MG63 (cell line): ENCODE measurements at regions not wholly inside any gene's neighbourhood (a gene's known extent, or its start where the extent isn't known, plus 50 kb on each side); places are given as distances from the start of the nearest gene placed in this dataset.
"Not testable (repeated sequence)": the region's sequence is repeated elsewhere in the genome, so short reads cannot be mapped to it uniquely, and the experiment has no call there.

ENCODE experiments used
- DNase-seq: peaks from one replicate; pipeline ENCODE4 v3.0.0-alpha.2; 2020
- H3K27me3 ChIP-seq: fragments of 250-450 bp; sonication (Bioruptor Pico); 2 replicates; pipeline ENCODE4 v1.5.1; 2020; ENCODE audit warnings: mild to moderate bottlenecking, moderate library complexity
- H3K36me3 ChIP-seq: fragments of 250-450 bp; sonication (Bioruptor Pico); 2 replicates; pipeline ENCODE4 v1.5.1; 2020; ENCODE audit warnings: mild to moderate bottlenecking, moderate library complexity
- H3K4me3 ChIP-seq: fragments of 250-450 bp; sonication (Bioruptor Pico); 2 replicates; pipeline ENCODE4 v1.5.1; 2020; ENCODE audit warnings: mild to moderate bottlenecking, moderate library complexity
- H3K9me3 ChIP-seq: fragments of 250-450 bp; sonication (Bioruptor Pico); 2 replicates; pipeline ENCODE4 v1.5.1; 2020; ENCODE audit warnings: mild to moderate bottlenecking, moderate library complexity

GRCh38 chr4:78660559-78660958 is 109.0 kb downstream of the ANXA3 start:
- no peak for DNase-seq

GRCh38 chr4:78661086-78661690 is 109.6 kb downstream of the ANXA3 start:
- H3K9me3 ChIP-seq: no peaks in the 10 kb centered on the region
- no peak for DNase-seq
- no peaks in the 10 kb centered on the region for H3K36me3 ChIP-seq
- H3K4me3 ChIP-seq: no peak overlapping the region
- no peaks in the 10 kb centered on the region for H3K27me3 ChIP-seq

More at GRCh38 chr4:78660559-78660958, 109.0 kb downstream of the ANXA3 start:
- H3K27me3 ChIP-seq: no peaks in the 10 kb centered on the region
- no peaks in the 10 kb centered on the region for H3K36me3 ChIP-seq
- H3K4me3 ChIP-seq: no peak overlapping the region
- H3K9me3 ChIP-seq: no peaks in the 10 kb centered on the region

DNA sequence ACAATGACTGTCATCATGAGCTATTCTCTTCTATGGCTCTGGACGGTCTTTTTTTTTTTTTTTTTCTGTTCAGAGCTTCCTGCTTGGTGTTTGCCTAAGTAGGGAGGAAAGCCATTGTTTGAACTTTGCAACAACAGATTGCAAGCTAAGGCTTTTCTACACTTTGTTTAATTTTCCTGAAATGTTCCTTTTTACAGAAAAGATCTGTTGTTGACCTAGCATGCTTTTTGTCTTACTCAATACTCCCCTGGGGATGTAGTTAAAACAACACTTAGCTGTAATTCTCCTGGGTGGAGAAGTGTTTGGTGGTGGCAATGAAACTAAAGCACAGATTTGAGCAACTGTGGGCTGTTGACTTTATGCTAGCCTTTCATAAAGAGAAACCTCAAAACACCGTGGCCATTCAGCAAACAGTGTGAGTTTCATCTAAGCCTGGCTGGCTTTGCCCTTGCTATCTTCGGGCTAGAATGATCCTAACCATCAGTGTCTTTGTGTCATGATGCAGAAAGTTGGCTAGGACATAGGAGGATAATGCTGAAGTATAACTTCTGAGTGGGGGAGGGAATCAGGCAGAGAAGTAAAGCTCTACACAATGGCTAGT is 110.5 kb downstream of the ANXA3 start:
- Histone ChIP-seq H3K4me3 (no peak overlapping the region), H3K27me3 (no peaks in the 10 kb centered on the region), H3K9me3 (no peaks in the 10 kb centered on the region), H3K36me3 (no peaks in the 10 kb centered on the region)
- no peak for DNase-seq

DNA sequence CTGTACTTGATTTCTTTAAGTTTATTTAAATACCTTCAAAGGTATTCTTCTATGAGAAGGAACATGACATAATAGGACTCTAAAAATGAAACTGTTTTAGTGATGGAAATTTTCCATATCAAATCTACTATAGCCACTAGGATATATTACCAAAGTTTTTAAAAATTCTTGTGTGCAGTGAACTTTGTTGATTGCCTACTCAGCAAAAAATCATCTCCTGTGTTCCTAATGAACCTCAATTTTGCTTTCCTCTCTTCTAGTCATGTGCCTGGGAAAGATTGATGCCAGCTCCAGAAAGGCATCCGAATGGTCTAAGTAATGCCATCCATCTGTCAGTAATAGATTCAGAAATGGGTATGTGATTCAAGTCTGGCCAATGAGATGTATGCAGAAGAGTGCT is 111.1 kb downstream of the ANXA3 start:
- DNase-seq: no peak
- no peaks in the 10 kb centered on the region for H3K36me3 ChIP-seq
- H3K9me3 ChIP-seq: no peaks in the 10 kb centered on the region
- H3K27me3 ChIP-seq: no peaks in the 10 kb centered on the region
- no peak overlapping the region for H3K4me3 ChIP-seq

DNA sequence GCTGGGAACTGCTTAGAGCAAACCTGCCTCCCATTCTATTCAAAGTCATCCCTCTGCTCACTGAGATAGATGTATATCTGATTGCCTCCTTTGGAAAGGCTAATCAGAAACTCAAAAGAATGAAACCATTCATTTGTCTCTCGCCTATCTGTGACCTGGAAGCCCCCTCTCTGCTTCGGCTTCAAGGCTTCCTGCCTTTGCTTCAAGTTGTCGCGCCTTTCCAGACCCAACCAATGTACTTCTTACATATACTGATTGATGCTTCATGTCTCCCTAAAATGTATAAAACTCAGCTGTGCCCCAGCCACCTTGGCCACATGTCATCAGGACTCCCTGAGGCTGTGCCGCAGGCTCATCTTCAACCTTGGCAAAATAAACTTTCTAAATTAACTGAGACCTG is 111.9 kb upstream of the BMP2K start:
- H3K36me3 ChIP-seq, H3K9me3 ChIP-seq, DNase-seq, H3K27me3 ChIP-seq, H3K4me3 ChIP-seq: not testable (repeated sequence)

GRCh38 chr4:78665216-78665770 is 110.9 kb upstream of the BMP2K start:
- Histone ChIP-seq H3K36me3 (no peaks in the 10 kb centered on the region), H3K27me3 (no peaks in the 10 kb centered on the region), H3K9me3 (no peaks in the 10 kb centered on the region), H3K4me3 (no peak overlapping the region)
- no peak for DNase-seq

GRCh38 chr4:78666830-78667258 is 109.3 kb upstream of the BMP2K start:
- H3K27me3 ChIP-seq: no peaks in the 10 kb centered on the region
- no peaks in the 10 kb centered on the region for H3K36me3 ChIP-seq
- no peak for DNase-seq
- H3K4me3 ChIP-seq: no peak overlapping the region
- H3K9me3 ChIP-seq: no peaks in the 10 kb centered on the region

DNA sequence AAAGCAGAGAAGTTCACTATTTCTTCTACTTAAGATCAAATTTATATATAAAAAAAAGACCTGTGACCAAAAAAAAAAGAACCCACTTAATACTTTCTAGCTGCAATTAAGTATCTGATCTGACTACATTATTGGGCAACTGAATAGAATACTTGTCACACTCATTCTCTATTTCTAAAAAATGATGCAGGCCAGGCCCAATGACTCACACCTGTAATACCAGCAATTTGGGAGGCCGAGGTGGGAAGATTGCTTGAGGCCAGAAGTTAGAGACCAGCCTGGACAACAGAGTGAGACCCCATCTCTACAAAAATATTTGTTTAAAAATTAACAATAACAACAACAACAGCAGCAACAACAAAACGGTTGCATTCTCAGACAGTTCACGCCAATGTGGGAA is 108.8 kb upstream of the BMP2K start:
- no peaks in the 10 kb centered on the region for H3K36me3 ChIP-seq
- no peaks in the 10 kb centered on the region for H3K9me3 ChIP-seq
- no peak for DNase-seq
- H3K4me3 ChIP-seq: no peak overlapping the region
- no peaks in the 10 kb centered on the region for H3K27me3 ChIP-seq

- no peak for DNase-seq
- H3K4me3 ChIP-seq: no peak overlapping the region
- no peaks in the 10 kb centered on the region for H3K27me3 ChIP-seq
Observed at GRCh38 chr4:78667764-78668163, 108.4 kb upstream of the BMP2K start.

DNA sequence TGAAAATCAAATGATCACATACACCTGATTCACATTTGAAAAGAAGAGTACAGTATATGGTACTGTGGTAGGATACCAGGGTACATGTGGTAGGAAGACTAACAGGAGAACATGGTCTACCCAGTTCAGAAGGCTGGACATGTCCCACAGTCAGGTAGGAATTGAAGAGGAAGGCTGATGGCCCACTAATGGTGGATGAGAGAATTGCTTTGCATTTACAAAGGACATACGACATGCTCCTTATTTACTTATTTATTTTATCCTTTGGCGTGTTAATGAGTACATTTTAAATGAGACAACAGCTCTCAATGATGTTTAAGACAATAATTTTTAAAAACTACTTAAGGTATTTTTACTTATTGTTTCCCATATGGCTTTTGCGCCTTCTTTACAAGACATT is 106.7 kb upstream of the BMP2K start:
- Histone ChIP-seq H3K27me3 (no peaks in the 10 kb centered on the region), H3K4me3 (no peak overlapping the region), H3K36me3 (no peaks in the 10 kb centered on the region), H3K9me3 (no peaks in the 10 kb centered on the region)
- DNase-seq: no peak

More at GRCh38 chr4:78667764-78668163, 108.4 kb upstream of the BMP2K start:
- H3K36me3 ChIP-seq: no peaks in the 10 kb centered on the region
- no peaks in the 10 kb centered on the region for H3K9me3 ChIP-seq

GRCh38 chr4:78671903-78672815 is 104.0 kb upstream of the BMP2K start:
- Histone ChIP-seq H3K36me3 (no peaks in the 10 kb centered on the region), H3K4me3 (no peak overlapping the region), H3K27me3 (no peaks in the 10 kb centered on the region), H3K9me3 (no peaks in the 10 kb centered on the region)
- DNase-seq: no peak

DNA sequence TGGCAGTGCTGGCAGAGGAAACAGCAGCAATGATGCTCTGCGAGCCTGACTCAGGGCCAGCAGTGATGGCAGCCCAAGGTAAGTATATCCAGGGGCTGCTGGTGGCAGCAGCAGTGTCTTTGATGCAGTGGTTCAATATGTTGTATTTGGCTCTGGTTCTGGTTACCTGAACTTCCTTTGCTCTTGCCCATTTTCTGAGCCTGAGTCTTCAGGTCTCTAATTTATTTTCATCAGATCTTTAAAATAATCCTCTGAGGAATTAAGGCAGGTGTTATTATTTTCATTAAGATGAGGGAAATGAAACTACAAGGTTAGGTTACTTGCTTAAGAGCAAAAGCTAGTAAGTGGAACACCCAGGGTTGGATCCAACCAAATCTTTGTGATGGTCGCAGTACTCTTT is 102.8 kb upstream of the BMP2K start:
- Histone ChIP-seq H3K36me3 (no peaks in the 10 kb centered on the region), H3K27me3 (no peaks in the 10 kb centered on the region)
- DNase-seq: no peak

GRCh38 chr4:78675325-78675724 is 100.8 kb upstream of the BMP2K start:
- DNase-seq: no peak
- Histone ChIP-seq H3K9me3 (no peaks in the 10 kb centered on the region), H3K27me3 (no peaks in the 10 kb centered on the region), H3K36me3 (no peaks in the 10 kb centered on the region), H3K4me3 (no peak overlapping the region)

More for the DNA sequence above, 102.8 kb upstream of the BMP2K start:
- no peaks in the 10 kb centered on the region for H3K9me3 ChIP-seq
- no peak overlapping the region for H3K4me3 ChIP-seq

DNA sequence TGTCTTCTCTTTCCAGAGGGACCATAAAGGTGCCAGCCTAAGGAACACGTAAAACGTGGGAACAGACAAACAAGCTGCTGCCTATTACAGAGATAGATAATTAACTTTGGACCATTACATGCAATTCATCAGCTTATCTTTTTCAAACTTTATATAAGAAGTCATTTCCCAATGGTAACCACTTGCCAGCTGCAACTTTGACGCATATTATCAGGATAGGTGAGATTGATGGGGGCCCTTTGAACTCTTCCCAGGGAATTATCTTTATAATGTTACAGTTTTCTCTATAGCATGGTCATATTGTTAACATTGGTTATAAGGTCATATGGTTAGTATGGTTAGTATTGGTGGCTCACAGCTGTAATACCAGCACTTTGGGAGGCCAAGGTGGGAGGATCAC is 94.1 kb upstream of the BMP2K start:
- no peaks in the 10 kb centered on the region for H3K36me3 ChIP-seq
- H3K27me3 ChIP-seq: no peaks in the 10 kb centered on the region
- H3K4me3 ChIP-seq: no peak overlapping the region
- no peak for DNase-seq
- H3K9me3 ChIP-seq: no peaks in the 10 kb centered on the region

DNA sequence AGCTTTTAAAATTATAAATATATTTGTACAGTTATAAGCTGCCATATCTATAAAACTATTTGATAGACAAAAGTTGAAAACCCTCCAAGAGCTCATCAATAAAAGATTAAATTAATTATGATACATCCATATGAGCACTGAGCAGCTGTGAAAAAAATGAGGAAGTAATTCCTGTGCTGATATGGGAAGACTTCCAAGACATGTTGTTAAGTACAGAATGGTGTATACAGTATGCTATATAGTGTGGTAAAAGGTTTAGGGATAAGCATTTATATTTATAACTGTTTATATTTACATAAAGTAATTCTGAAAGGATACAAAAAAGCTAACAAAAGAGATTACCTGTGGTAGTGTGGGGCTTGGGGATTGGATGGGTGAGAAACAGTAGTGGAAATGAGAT is 92.8 kb upstream of the BMP2K start:
- Histone ChIP-seq H3K27me3 (no peaks in the 10 kb centered on the region), H3K36me3 (no peaks in the 10 kb centered on the region), H3K4me3 (no peak overlapping the region), H3K9me3 (no peaks in the 10 kb centered on the region)
- no peak for DNase-seq

DNA sequence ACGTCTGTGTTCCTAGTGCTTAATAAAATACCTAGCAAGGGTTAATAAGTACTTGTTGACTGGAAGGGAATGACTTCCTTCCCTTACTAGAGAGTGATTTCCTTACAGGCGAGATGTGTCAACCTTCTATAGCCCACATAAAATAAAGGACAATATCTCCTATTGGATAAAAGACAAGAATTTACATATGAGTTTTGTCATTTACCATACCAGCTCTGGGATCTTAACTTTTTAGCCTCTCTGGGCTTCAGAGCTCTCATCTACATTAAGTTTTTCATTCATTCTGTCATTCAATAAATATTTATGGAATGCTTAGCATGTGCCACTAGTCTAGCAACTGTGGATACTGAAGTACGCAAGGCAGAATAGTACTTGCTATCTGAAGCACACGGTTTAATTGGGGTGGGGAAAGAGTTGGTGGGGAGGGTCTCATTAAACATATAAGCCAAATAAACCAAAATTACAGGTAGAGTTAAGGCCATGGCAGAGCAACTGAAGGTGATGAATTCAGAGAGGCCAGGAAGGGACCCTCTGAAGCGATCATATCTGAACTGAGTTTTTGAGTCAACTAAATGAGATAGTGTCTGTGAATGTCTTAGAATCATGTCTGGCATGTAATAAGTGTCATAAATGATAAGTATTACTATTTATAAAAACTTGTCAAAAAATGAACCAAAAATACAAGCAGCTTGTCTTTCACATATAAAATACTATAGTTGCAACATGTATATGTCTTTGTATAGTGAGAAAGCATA is 91.6 kb upstream of the BMP2K start:
- Histone ChIP-seq H3K9me3 (no peaks in the 10 kb centered on the region), H3K4me3 (no peak overlapping the region), H3K36me3 (no peaks in the 10 kb centered on the region), H3K27me3 (no peaks in the 10 kb centered on the region)
- DNase-seq: no peak

DNA sequence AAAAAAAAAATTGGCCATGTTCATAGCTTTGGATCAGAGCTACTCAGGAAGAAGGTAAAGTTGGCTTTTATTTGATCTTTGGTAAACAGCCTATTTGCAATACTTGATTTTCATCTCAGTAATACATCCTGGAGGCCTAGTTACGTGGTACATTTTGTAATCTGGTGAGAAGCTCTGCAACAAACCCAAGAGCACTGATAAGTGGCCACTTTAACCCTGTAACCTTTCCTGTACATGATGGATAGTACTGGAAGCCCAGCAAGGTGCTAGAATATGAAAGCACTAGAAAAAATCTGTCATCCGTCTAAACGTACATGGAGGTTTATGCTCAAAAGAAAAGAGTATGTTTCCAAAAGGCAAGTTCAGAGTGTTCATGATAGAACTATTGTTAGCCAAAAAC is 88.3 kb upstream of the BMP2K start:
- Histone ChIP-seq H3K4me3 (no peak overlapping the region), H3K27me3 (no peaks in the 10 kb centered on the region), H3K36me3 (no peaks in the 10 kb centered on the region), H3K9me3 (no peaks in the 10 kb centered on the region)
- DNase-seq: no peak
